ENCODE measurements at regions not wholly inside any gene's neighbourhood (a gene's known extent, or its start where the extent isn't known, plus 50 kb on each side); places are given as distances from the start of the nearest gene placed in this dataset.
A peak's percentile ranks its signal among the peaks of the same experiment; 100 is the strongest.

DNA sequence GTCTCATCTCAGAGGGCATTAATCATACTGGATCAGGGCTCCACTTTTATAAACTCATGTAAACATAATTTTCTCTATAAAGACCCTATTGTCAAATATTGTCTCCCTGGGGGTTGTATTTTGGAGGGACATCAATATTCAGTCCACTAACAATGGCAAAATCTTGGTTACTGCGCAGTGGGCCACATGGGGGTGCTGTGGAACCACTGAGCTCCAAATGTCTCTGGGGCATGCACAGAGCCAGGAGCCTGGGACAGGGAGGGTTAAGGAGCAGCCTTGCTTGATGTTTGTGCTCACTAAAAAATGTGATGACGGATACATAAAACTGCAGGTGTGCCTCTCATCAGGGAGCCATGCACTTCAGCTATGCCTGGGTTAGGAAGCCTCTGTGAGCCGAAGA is 62.1 kb upstream of the PRSS58 start:
- ChIA-PET CTCF (interaction anchor here (0.7 to 3.8 kb wide), 14 partner anchors 11 to 344 kb away, joined by 3 to 33 read pairs (median 4); no protein-coding TSS in a partner anchor), POLR2A (no interaction called here), RAD21 (ENCODE audit: low non-redundant PET in 1 of 2, low total read pairs in 2 of 2, uncharacterized antibody in 2 of 2, unreplicated experiment in 2 of 2) (no interaction called here)
- Histone ChIP-seq H3K4me3 (replicated peaks in 1 of 2; ENCODE audit: low read depth in 1 of 2, low read length in 2 of 2) (no peak overlapping the region), H3K9me2 (ENCODE audit: insufficient read depth) (no peaks in the 10 kb centered on the region), H3K9me3 (ENCODE audit: control insufficient read depth in 1 of 2, insufficient read depth in 1 of 2, low read depth in 1 of 2, low read length in 2 of 2) (no peaks in the 10 kb centered on the region), H3K79me2 (ENCODE audit: insufficient read depth, low read length) (no peaks in the 10 kb centered on the region), H3K4me2 (ENCODE audit: low read length) (no peak overlapping the region), H3K9ac (ENCODE audit: low read length) (no peak overlapping the region), H3K27ac (ENCODE audit: low read depth, low read length) (no peak overlapping the region), H4K20me1 (ENCODE audit: insufficient read depth) (no peaks in the 10 kb centered on the region), H3K4me1 (ENCODE audit: control insufficient read depth in 1 of 2, insufficient read depth in 2 of 2, low read length in 2 of 2) (peaks cover 0 to 6% of the 10 kb centered on the region in 2 experiments; a peak in 1 of 4 replicates), H2AFZ (ENCODE audit: low read depth, low read length, poor library complexity, severe bottlenecking) (no peak overlapping the region), H3K36me3 (ENCODE audit: control insufficient read depth in 1 of 2, insufficient read depth in 2 of 2, low read length in 2 of 2) (no peaks in the 10 kb centered on the region), H3K27me3 (ENCODE audit: insufficient read depth, low read length) (peaks cover 12% of the 10 kb centered on the region; the same call in 1 of the 2 replicates)
- no TSS peak for BruUV-seq (replicated peaks)
- intact Hi-C loops (cut with micrococcal nuclease) = no loop called here
- DNase-seq (ENCODE audit: low read depth, low spot score) (no peak), ATAC-seq (peak; percentile 77)
- TF ChIP-seq, protein P1, sequence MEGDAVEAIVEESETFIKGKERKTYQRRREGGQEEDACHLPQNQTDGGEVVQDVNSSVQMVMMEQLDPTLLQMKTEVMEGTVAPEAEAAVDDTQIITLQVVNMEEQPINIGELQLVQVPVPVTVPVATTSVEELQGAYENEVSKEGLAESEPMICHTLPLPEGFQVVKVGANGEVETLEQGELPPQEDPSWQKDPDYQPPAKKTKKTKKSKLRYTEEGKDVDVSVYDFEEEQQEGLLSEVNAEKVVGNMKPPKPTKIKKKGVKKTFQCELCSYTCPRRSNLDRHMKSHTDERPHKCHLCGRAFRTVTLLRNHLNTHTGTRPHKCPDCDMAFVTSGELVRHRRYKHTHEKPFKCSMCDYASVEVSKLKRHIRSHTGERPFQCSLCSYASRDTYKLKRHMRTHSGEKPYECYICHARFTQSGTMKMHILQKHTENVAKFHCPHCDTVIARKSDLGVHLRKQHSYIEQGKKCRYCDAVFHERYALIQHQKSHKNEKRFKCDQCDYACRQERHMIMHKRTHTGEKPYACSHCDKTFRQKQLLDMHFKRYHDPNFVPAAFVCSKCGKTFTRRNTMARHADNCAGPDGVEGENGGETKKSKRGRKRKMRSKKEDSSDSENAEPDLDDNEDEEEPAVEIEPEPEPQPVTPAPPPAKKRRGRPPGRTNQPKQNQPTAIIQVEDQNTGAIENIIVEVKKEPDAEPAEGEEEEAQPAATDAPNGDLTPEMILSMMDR (IDR thresholded peaks at IDR 0.05 in 2 of 3, conservative IDR thresholded peaks at IDR 0.05 in 1 of 3; ENCODE audit: borderline replicate concordance in 1 of 3, insufficient read depth in 1 of 3, low read depth in 2 of 3, low read length in 2 of 3) = peak; percentile 41 to 73 (median 72); a peak in 5 of 6 replicates
- TF ChIP-seq YY1 (IDR thresholded peaks at IDR 0.05; ENCODE audit: extremely low read depth, insufficient replicate concordance, low read depth, low read length) (no peak), JUND (IDR thresholded peaks at IDR 0.05) (no peak), FOSL1 (IDR thresholded peaks at IDR 0.05; ENCODE audit: low read depth) (no peak), TCF7L2 (IDR thresholded peaks at IDR 0.05; ENCODE audit: borderline replicate concordance, extremely low read depth, insufficient read depth, insufficient read length) (no peak), POLR2A (IDR thresholded peaks at IDR 0.05; ENCODE audit: borderline replicate concordance, extremely low read depth, insufficient read depth, insufficient read length) (no peak), CEBPB (IDR thresholded peaks at IDR 0.05; ENCODE audit: low read depth) (no peak), ZNF274 (IDR thresholded peaks at IDR 0.05; ENCODE audit: low read depth, low read length) (no peak), RAD21 (IDR thresholded peaks at IDR 0.05; ENCODE audit: low read depth) (peak; percentile 40)
- TF ChIP-seq, protein P2, sequence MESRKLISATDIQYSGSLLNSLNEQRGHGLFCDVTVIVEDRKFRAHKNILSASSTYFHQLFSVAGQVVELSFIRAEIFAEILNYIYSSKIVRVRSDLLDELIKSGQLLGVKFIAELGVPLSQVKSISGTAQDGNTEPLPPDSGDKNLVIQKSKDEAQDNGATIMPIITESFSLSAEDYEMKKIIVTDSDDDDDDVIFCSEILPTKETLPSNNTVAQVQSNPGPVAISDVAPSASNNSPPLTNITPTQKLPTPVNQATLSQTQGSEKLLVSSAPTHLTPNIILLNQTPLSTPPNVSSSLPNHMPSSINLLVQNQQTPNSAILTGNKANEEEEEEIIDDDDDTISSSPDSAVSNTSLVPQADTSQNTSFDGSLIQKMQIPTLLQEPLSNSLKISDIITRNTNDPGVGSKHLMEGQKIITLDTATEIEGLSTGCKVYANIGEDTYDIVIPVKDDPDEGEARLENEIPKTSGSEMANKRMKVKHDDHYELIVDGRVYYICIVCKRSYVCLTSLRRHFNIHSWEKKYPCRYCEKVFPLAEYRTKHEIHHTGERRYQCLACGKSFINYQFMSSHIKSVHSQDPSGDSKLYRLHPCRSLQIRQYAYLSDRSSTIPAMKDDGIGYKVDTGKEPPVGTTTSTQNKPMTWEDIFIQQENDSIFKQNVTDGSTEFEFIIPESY (IDR thresholded peaks at IDR 0.05; ENCODE audit: extremely low read depth, insufficient replicate concordance, low read length) = no peak
- TF ChIP-seq, protein P3, sequence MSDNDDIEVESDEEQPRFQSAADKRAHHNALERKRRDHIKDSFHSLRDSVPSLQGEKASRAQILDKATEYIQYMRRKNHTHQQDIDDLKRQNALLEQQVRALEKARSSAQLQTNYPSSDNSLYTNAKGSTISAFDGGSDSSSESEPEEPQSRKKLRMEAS (IDR thresholded peaks at IDR 0.05) = no peak

Data from HCT116 (cell line).